GM06990 (cell line): ENCODE measurements at regions not wholly inside any gene's neighbourhood (a gene's known extent, or its start where the extent isn't known, plus 50 kb on each side); places are given as distances from the start of the nearest gene placed in this dataset.

Experiments used
- DNase-seq: peaks from one replicate; pipeline ENCODE4 v3.0.0-alpha.2; 2011; ENCODE audit not compliant: insufficient read length; ENCODE audit errors: extremely low read depth
- H3K27me3 ChIP-seq: replicated peaks from 2 replicates; pipeline ENCODE4 v1.6.0; 2011; ENCODE audit warnings: low read length; ENCODE audit not compliant: control insufficient read depth, insufficient read depth
- H3K36me3 ChIP-seq: 2 replicates; pipeline ENCODE4 v1.5.1; 2011; ENCODE audit warnings: low read length; ENCODE audit not compliant: control insufficient read depth, insufficient read depth
- H3K4me3 ChIP-seq: replicated peaks from 2 replicates; pipeline ENCODE4 v1.5.1; 2011; ENCODE audit warnings: low read depth, mild to moderate bottlenecking, control low read depth, low read length
- CTCF ChIP-seq: IDR thresholded peaks from 2 replicates; pipeline ENCODE4 v1.5.1; 2011; ENCODE audit warnings: low read length, control low read depth, mild to moderate bottlenecking, inconsistent platforms; ENCODE audit not compliant: insufficient read depth, poor library complexity, severe bottlenecking

- Histone ChIP-seq H3K4me3 (no peak overlapping the region), H3K36me3 (no peaks in the 10 kb centered on the region), H3K27me3 (0 out of 2 replicates have a peak, but pooled peaks cover 2% of the 10 kb centered on the region)
- TF ChIP-seq CTCF = no peak
- no peak for DNase-seq
These were observed 162.7 kb upstream of the ITGB1 start for GRCh38 chr10:33120700-33121099.

GRCh38 chr10:33120275-33120674, 162.2 kb upstream of the ITGB1 start:
- no peak for TF ChIP-seq CTCF

GRCh38 chr10:33117816-33118215, 159.8 kb upstream of the ITGB1 start:
- Histone ChIP-seq H3K4me3 (no peak overlapping the region), H3K36me3 (no peaks in the 10 kb centered on the region), H3K27me3 (no peaks in the 10 kb centered on the region)
- no peak for DNase-seq
- TF ChIP-seq CTCF = no peak

More at GRCh38 chr10:33120275-33120674, 162.2 kb upstream of the ITGB1 start:
- Histone ChIP-seq H3K4me3 (no peak overlapping the region), H3K36me3 (no peaks in the 10 kb centered on the region), H3K27me3 (0 out of 2 replicates have a peak, but pooled peaks cover 2% of the 10 kb centered on the region)
- no peak for DNase-seq

GRCh38 chr10:33117230-33117629, 159.2 kb upstream of the ITGB1 start:
- no peak for TF ChIP-seq CTCF

GRCh38 chr10:33115738-33116719, 158.0 kb upstream of the ITGB1 start:
- H3K4me3 ChIP-seq = no peak overlapping the region
- DNase-seq = no peak
- no peaks in the 10 kb centered on the region for H3K27me3 ChIP-seq
- TF ChIP-seq CTCF = peak; percentile 35
- no peaks in the 10 kb centered on the region for H3K36me3 ChIP-seq

More at GRCh38 chr10:33117230-33117629, 159.2 kb upstream of the ITGB1 start:
- H3K4me3 ChIP-seq = no peak overlapping the region
- no peaks in the 10 kb centered on the region for H3K36me3 ChIP-seq
- no peaks in the 10 kb centered on the region for H3K27me3 ChIP-seq
- DNase-seq = no peak
